ENCODE measurements at regions not wholly inside any gene's neighbourhood (a gene's known extent, or its start where the extent isn't known, plus 50 kb on each side); places are given as distances from the start of the nearest gene placed in this dataset.

DNA sequence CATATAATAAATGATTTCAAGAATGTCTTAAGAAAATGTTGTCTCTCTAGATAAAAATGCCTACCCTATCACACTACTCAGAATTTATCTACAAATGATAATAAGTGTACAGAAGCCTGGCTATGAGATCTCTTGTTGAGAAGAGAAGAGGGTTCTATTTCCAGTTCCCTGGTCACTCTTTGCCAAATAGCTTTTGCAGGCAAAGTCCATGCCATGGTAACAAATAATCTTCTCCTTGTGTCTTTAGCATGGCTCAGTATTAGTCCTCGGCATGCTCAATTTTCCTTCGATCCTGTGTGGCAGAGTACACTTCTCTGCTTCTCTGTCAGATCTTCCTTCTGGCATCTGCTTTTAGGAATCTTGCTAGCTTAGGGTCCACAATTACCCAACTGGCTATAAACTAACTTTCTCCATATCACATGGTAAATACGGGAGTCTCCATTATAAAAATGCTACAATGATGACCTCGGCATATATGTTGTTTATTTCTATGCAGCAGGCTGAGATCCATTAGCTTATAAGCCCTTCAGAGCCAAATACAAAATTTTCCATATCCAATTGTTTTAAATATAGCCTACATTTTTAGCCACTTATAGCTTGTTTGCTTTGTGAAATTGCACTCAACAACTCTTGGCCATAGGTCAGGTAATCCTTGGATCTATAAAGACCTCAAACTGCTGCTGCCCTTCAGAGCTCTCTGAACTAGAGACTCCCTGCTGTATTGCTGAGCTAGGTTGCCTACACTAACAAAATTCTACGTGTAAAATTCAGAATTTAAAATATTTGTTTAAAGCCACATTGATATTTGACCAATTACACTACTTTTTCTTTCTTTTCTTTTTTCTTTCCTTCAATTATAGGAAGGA lies 157.5 kb downstream of the FSIP2 start:
- Histone ChIP-seq H3K27ac (no peak overlapping the region), H3K27me3 (no peaks in the 10 kb centered on the region), H3K4me1 (peaks cover 0 to 4% (median 0%) of the 10 kb centered on the region in 12 donors), H3K4me3 (no peak overlapping the region), H3K9me3 (no peaks in the 10 kb centered on the region), H3K36me3 (no peaks in the 10 kb centered on the region)
- intact Hi-C loops (cut with DNase I) = no loop called here
- 85 to 87% (median 86%) methylated on average over 5 of the region's 5 CpGs for WGBS, 4 donors
- DNase-seq (no peak), ATAC-seq (no peak)
- no peak for TF ChIP-seq POLR2A (IDR thresholded peaks at IDR 0.05)
- TF ChIP-seq, protein P1, sequence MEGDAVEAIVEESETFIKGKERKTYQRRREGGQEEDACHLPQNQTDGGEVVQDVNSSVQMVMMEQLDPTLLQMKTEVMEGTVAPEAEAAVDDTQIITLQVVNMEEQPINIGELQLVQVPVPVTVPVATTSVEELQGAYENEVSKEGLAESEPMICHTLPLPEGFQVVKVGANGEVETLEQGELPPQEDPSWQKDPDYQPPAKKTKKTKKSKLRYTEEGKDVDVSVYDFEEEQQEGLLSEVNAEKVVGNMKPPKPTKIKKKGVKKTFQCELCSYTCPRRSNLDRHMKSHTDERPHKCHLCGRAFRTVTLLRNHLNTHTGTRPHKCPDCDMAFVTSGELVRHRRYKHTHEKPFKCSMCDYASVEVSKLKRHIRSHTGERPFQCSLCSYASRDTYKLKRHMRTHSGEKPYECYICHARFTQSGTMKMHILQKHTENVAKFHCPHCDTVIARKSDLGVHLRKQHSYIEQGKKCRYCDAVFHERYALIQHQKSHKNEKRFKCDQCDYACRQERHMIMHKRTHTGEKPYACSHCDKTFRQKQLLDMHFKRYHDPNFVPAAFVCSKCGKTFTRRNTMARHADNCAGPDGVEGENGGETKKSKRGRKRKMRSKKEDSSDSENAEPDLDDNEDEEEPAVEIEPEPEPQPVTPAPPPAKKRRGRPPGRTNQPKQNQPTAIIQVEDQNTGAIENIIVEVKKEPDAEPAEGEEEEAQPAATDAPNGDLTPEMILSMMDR (IDR thresholded peaks at IDR 0.05) = no peak

DNA sequence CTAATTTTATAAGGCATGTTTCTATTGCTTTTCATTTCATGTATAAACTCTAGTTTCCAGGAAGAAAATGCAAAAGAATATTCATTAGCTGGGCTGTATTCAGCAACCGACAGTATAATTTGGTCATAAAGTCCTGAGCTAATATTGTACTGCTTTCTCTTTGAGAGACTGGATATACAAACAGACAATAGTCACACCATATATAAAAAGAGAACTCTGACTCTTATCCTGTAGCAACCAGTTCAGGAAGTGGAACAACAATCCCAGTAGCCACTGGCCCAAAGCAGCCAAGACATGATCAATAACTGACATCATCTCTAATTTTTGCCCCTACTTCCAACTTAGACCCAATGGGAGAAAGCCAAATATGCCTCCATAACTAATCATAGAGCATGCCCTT lies 160.8 kb downstream of the FSIP2 start:
- H3K9me3 ChIP-seq = no peaks in the 10 kb centered on the region
- no peak overlapping the region for H3K4me3 ChIP-seq
- H3K27ac ChIP-seq = no peak overlapping the region
- TF ChIP-seq, protein P1 (IDR thresholded peaks at IDR 0.05) = no peak
- no peak for TF ChIP-seq POLR2A (IDR thresholded peaks at IDR 0.05)
- intact Hi-C loops (cut with DNase I) = no loop called here
- H3K4me1 ChIP-seq = peaks cover 0 to 4% (median 0%) of the 10 kb centered on the region in 12 donors
- ATAC-seq = no peak
- H3K36me3 ChIP-seq = no peaks in the 10 kb centered on the region
- DNase-seq = no peak
- WGBS, 4 donors = 87 to 94% (median 94%) methylated on average over 1 of the region's 1 CpG
- H3K27me3 ChIP-seq = no peaks in the 10 kb centered on the region

DNA sequence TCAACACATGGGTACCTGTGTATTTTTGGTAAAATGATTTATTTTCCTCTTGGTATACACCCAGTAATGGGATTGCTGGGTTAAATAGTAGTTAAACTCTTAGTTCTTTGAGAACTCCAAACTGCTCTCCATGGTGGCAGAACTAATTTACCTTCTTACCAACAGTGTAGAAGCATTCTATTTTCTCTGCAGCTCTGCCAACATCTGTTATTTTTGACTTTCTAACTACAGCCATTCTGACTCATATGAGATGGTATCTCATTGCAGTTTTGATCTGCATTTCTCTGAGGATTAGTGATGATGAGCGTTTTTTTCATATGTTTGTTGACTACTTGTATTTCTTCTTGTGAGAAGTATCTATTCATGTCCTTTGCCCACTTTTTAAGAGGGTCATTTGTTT lies 180.6 kb downstream of the FSIP2 start:
- TF ChIP-seq POLR2A (IDR thresholded peaks at IDR 0.05) = no peak
- TF ChIP-seq, protein P1 (IDR thresholded peaks at IDR 0.05) = no peak
- DNase-seq (no peak), ATAC-seq (no peak)
- Histone ChIP-seq H3K27ac (no peak overlapping the region), H3K4me1 (no peaks in the 10 kb centered on the region), H3K9me3 (no peaks in the 10 kb centered on the region), H3K4me3 (no peak overlapping the region), H3K27me3 (no peaks in the 10 kb centered on the region), H3K36me3 (no peaks in the 10 kb centered on the region)
- 79 to 89% (median 86%) methylated on average over 1 of the region's 1 CpG for WGBS, 4 donors
- intact Hi-C loops (cut with DNase I) = no loop called here

DNA sequence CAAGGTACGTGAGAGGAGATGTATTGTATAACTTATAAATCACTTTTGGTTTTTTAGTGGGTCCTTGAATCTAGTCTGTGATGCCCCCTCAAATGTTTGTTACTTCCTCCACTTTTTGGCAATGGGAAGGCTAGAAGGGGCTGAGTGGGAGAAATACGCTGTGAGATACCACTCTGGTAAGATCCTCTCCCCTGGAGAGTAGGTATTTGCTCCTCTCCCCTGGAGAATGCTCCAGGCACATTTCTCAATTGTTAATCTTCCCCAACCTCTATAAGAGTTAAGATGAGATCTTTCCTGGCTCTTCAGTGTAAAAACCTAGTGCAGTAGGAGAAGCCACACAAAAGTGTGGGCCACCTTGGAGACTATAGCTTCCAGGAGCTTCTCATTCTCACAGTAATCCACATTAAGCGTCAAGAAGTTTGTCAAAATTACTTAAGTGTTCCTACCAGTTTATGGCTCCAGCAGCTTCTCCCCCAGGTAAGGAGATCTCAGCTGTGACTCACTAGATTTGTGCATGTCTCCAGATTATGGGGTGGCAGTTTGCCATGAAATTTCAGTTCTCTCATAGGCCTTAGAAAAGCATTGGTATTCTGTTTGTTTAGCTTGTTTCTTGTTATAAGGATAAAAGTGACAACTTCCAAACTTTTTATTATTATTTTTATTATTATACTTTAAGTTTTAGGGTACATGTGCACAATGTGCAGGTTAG lies 182.6 kb downstream of the FSIP2 start:
- WGBS, 4 donors = 91 to 96% (median 94%) methylated on average over 3 of the region's 3 CpGs
- Histone ChIP-seq H3K9me3 (no peaks in the 10 kb centered on the region), H3K36me3 (no peaks in the 10 kb centered on the region), H3K4me1 (no peaks in the 10 kb centered on the region), H3K27me3 (no peaks in the 10 kb centered on the region), H3K4me3 (no peak overlapping the region), H3K27ac (no peak overlapping the region)
- DNase-seq (no peak), ATAC-seq (no peak)
- TF ChIP-seq, protein P1 (IDR thresholded peaks at IDR 0.05) = no peak
- no peak for TF ChIP-seq POLR2A (IDR thresholded peaks at IDR 0.05)
- intact Hi-C loops (cut with DNase I) = no loop called here
